Testis (tissue), 2 donors: ENCODE measurements at regions not wholly inside any gene's neighbourhood (a gene's known extent, or its start where the extent isn't known, plus 50 kb on each side); places are given as distances from the start of the nearest gene placed in this dataset.

Experiments used
- CTCF ChIP-seq, 3 experiments: fragments of 450-650 bp in 2 of 3; fragments of 200-600 bp in 1 of 3; sonication (generic) in 1 of 3; IDR thresholded peaks; one replicate each; pipeline ENCODE4 v1.5.1; 2016 to 2019; ENCODE audit warnings: antibody characterized with exemption in 3 of 3, mild to moderate bottlenecking in 2 of 3, moderate library complexity in 1 of 3
- POLR2A ChIP-seq: fragments of 450-650 bp; IDR thresholded peaks from one replicate; pipeline ENCODE4 v1.6.1; 2017; ENCODE audit warnings: antibody characterized with exemption, mild to moderate bottlenecking, moderate library complexity

- TF ChIP-seq CTCF (IDR thresholded peaks at IDR 0.05) (no peak), POLR2A (no peak)
Observed at GRCh38 chr17:77631307-77631706, 327.2 kb upstream of the TNRC6C start.
